DND-41 (cell line): ENCODE measurements at regions not wholly inside any gene's neighbourhood (a gene's known extent, or its start where the extent isn't known, plus 50 kb on each side); places are given as distances from the start of the nearest gene placed in this dataset.
"Not testable (repeated sequence)": the region's sequence is repeated elsewhere in the genome, so short reads cannot be mapped to it uniquely, and the experiment has no call there.

Experiments used
- CTCF ChIP-seq: IDR thresholded peaks from 2 replicates; pipeline ENCODE4 v1.5.1; 2012; ENCODE audit warnings: borderline replicate concordance, low read length, moderate library complexity, mild to moderate bottlenecking; ENCODE audit not compliant: poor library complexity, severe bottlenecking; ENCODE audit errors: extremely low read depth
- EZH2 ChIP-seq: IDR thresholded peaks from 3 replicates; pipeline ENCODE4 v1.6.1; 2012; ENCODE audit warnings: borderline replicate concordance, low read depth, mild to moderate bottlenecking, moderate library complexity, low read length, inconsistent platforms; ENCODE audit not compliant: severe bottlenecking

- TF ChIP-seq CTCF, EZH2: not testable (repeated sequence)
Measured at GRCh38 chr9:113685636-113686035, 190.5 kb upstream of the ZNF618 start.
